SK-N-MC (cell line): ENCODE measurements at regions not wholly inside any gene's neighbourhood (a gene's known extent, or its start where the extent isn't known, plus 50 kb on each side); places are given as distances from the start of the nearest gene placed in this dataset.

Experiments used
- FOXP2 ChIP-seq: optimal IDR thresholded peaks from 2 replicates; pipeline ENCODE3; 2011; ENCODE audit warnings: mild to moderate bottlenecking, moderate library complexity; ENCODE audit not compliant: insufficient read depth; ENCODE audit errors: extremely low read length, control extremely low read depth
- POLR2AphosphoS5 ChIP-seq: IDR thresholded peaks from 2 replicates; pipeline ENCODE4 v1.6.1; 2012; ENCODE audit warnings: mild to moderate bottlenecking, low read depth, low read length, borderline replicate concordance

GRCh38 chr6:48027704-48028435 is 83.1 kb downstream of the PTCHD4 start:
- TF ChIP-seq FOXP2 (no peak), POLR2AphosphoS5 (no peak)
